GM04504 (cell line): ENCODE measurements at regions not wholly inside any gene's neighbourhood (a gene's known extent, or its start where the extent isn't known, plus 50 kb on each side); places are given as distances from the start of the nearest gene placed in this dataset.

Source experiments
- DNase-seq: peaks from one replicate; pipeline ENCODE4 v3.0.0-alpha.2; 2012; ENCODE audit warnings: low read depth

DNA sequence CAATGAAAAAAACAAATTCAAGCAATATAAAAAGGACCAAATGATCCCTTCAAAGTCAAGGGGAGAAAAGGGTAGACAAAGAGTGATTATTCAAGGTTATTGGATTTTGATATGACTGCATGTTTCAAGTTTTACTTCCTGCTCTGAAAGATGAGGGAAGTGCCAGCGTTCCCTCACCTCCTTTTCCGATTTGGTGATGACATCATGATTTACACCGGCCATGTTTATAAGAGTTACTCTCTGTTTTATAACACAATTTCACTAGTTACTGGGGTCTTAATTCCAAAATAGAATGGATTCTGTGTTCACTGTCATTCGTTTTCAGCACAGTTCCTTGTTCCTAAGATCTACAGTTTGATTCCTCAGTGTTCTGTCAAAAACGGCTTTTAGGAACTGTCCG lies 60.5 kb upstream of the CPXM2 start:
- no peak for DNase-seq

DNA sequence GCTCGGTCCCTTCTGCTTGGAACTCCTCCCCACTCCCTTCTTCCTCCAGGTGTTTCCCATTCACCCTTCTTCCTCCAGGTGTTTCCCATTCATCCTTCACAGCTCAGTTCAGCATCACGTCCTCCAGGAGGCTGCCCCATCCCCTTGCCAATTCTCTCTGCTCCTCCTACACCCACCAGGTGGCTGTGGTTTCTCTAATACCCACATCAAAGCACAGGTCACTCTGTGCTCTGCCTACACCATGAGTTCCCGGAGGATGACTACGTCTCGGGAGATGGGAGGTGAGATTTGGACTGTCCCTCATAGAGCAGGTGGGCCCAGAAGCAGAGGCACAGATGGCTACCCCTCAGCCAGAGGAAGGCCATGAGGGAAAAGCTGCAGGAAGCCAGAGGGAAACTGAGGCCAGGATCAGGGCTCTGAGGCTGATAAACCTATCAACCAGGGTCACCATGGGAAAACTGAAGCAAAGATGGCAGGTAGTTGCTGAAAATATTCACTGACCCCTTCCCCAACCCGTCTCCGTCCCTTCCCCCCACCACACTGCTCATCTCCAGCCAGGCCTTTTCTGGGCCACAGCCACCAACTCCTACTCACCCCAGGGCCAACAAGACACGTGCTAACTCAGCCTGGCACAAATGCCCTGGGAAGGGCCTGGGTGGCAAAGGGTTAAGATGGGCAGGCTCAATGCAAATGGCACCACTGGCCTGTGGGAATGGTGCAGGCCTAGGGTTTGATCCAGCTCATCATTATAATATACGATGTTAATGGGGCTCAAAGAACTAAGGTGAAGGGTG lies 56.6 kb upstream of the CPXM2 start:
- no peak for DNase-seq

GRCh38 chr10:123945325-123945920 lies 53.8 kb upstream of the CPXM2 start:
- peak; percentile 48 for DNase-seq

- no peak for DNase-seq
These were observed 53.1 kb upstream of the CPXM2 start for GRCh38 chr10:123944661-123945060.

- no peak for DNase-seq
These were observed 51.7 kb upstream of the CPXM2 start for GRCh38 chr10:123943307-123943706.

GRCh38 chr10:123942114-123942861 lies 50.7 kb upstream of the CPXM2 start:
- no peak for DNase-seq
